Dermis microvascular lymphatic vessel endothelial cell (primary cell): ENCODE measurements at regions not wholly inside any gene's neighbourhood (a gene's known extent, or its start where the extent isn't known, plus 50 kb on each side); places are given as distances from the start of the nearest gene placed in this dataset.

ENCODE experiments used
- DNase-seq, 2 donors: peaks; one replicate each; pipeline versions ENCODE4 v3.0.0 to v3.0.0-alpha.2; 2010; ENCODE audit warnings: low read depth in 2 of 2

DNA sequence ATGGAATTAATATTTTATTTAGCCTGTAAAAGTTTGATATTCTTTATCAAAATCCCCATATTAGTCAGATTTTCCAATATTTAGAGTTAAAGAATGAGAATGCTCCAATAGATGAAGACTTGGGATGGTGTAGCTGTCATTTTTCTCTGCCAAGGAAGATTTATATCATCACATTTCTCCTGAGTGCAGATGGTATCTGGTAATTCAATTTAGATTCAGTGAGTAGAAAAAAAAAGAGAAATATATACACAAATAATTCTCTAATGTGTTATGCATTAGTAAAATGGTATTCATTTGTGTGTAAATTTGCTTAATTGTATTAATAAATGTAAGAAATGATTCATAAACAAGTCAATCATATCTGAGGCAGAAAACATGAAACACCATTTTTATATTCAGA is 1508.7 kb upstream of the PCDH20 start:
- DNase-seq: no peak

DNA sequence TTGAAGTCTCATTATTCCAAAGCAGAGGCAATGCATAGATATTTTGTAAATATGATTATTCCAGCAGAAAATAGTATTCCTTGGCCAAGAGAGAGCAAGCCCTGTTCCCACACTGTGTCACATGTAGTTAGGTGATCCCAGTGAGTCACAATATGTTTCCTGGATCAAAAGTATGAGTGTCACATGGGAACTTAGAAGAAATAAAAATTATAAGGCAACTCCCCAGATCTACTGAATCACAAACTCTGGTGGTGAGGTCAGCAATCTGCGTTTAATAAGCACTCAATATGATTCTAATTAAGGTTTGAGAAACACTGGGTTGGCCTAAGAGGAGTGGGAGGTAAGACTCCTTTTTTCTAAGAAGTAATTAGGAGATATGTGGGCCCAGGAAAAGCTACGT is 1504.5 kb upstream of the PCDH20 start:
- no peak for DNase-seq

GRCh38 chr13:62919491-62919890 is 1503.8 kb upstream of the PCDH20 start:
- no peak for DNase-seq

- DNase-seq: no peak
Observed at GRCh38 chr13:62910541-62911060, 1495.0 kb upstream of the PCDH20 start.

GRCh38 chr13:62908321-62908720 is 1492.7 kb upstream of the PCDH20 start:
- DNase-seq: no peak

GRCh38 chr13:62906896-62907295 is 1491.2 kb upstream of the PCDH20 start:
- DNase-seq: no peak

- DNase-seq: no peak
Observed at GRCh38 chr13:62906469-62906868, 1490.8 kb upstream of the PCDH20 start.

DNA sequence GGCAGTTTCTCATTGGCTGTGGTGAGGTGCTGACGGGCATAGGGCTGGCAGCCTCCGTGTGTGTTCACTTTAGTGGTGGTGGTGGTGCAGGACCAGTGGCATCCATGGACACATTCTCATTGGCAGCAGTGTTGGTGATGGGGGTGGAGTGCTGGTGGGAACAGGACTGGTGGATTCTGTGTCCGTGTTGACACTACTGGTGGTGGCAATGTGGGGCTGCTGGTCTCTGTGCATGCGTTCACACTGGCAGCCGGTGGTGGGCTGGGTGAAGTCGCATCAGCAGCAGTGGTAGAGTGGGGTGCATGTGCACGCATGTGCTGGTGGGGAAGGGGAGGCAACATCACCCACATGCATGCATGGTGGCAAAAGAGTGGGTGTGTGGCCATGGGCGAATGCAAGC is 1471.4 kb upstream of the PCDH20 start:
- DNase-seq: no peak

GRCh38 chr13:62879071-62879470 is 1463.4 kb upstream of the PCDH20 start:
- no peak for DNase-seq

DNA sequence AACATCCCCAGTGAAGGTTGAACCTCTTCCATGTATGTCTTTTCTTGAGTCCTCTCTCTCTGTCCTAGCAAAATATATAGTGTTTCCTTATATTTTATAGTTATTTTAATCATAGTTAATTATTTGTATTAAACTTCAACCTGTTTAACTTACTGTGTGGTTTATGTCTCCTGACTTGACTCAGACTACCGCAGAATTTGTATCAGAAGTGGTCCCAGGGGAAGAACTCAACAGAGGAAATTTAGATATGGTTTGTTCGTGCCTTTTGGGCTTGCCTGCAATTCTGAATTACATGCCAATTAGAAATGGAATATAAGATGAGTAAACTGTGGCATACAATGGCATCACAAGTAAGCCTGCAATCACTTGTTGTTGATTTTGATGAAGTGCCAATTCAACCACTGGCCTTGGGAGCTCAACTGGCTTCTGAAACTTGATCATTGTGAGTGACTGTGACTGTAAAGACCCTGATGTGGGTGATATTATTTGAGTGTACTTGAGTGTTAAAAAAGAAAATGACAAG is 1459.5 kb upstream of the PCDH20 start:
- no peak for DNase-seq

DNA sequence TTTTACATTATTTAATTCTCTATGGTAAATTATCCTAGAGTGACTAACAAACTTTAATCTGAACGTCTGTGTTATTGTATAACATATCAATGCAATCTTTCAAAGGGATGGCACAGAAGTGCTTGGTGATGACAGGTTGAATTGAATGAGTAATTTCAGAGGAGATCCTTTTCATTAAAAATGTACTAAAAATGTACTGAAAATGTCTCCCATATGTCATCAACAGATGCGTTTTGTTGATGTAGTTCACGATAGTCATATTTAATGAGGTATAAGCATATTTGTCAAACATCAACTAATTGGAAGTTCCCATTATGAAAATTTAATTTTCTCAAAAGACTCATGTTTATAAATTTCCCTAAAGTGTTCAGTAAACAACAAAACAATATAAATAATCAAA is 1434.7 kb upstream of the PCDH20 start:
- no peak for DNase-seq

DNA sequence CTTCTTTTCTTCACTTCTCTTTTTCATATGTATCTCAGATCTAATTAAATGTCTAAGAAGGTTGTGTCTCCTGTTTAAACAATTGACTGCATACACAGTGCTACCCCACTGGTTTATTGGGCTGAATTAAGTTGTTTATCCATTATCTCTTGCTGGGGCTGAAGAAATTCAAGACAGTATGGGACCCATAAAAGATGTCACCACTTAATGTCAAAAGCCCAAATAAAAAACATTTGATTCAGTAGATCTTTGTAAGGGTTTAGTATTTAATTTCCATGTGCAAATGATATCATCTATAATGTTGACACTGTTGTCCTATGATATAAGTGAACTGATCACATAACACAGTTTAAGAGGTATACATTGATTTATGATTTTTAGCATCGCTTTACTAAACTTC is 1431.9 kb upstream of the PCDH20 start:
- DNase-seq: no peak

DNA sequence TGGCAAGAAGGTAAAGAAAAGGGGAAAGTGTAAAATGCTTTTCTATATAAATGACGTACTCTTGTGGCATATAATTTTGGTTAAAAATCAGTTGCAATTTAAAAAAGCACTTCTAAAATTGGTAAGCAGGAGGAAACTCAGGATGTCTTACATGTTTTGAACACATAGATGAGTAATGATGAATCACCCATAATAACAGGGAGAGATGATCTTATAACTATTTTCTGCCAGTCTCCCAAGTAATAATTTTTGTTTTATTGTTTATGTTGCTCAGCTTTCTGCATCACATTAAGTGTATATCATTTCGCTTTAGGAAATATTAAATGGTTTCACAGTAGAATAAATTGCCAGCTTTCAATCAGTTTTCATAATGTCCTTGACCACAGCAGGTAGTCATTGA is 1430.7 kb upstream of the PCDH20 start:
- no peak for DNase-seq

GRCh38 chr13:62839338-62839737 is 1423.7 kb upstream of the PCDH20 start:
- no peak for DNase-seq

DNA sequence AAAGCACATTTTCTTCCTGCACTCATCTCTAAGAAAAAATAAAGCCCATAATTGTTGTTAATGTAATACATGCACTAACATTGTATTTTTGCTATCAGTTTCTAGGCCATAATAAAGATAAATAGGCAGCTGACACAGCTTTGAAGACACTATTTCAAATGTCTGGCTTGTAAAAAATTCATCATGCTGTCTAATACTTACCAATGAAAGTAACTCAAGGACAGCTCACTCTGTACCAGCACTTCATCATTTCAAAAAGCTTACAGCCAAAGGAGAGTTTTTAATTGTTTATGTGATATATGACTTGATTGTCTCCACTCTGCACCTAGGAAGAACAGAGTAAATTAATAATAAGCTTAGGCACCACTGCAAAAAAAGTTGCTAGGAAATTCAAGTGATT is 1423.3 kb upstream of the PCDH20 start:
- DNase-seq: no peak

DNA sequence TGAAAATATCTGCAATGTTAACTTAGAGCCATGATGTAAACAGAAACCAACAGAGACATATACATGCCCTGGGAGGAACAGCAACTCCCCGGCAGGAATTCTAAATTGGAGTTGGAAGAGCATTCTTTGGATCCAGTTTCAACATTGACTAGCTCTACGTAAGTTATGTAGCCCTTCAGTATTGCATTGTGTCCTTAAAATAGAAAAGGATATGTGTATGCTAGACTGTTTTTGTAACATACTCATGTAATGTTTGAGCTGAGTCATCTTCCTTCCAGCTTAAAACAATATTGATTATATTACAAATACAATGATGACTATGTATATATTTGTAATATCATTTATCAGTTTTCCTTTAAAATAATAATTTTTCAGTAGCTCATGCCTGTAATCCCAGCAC is 1422.2 kb upstream of the PCDH20 start:
- no peak for DNase-seq

GRCh38 chr13:62829486-62829885 is 1413.8 kb upstream of the PCDH20 start:
- DNase-seq: no peak

DNA sequence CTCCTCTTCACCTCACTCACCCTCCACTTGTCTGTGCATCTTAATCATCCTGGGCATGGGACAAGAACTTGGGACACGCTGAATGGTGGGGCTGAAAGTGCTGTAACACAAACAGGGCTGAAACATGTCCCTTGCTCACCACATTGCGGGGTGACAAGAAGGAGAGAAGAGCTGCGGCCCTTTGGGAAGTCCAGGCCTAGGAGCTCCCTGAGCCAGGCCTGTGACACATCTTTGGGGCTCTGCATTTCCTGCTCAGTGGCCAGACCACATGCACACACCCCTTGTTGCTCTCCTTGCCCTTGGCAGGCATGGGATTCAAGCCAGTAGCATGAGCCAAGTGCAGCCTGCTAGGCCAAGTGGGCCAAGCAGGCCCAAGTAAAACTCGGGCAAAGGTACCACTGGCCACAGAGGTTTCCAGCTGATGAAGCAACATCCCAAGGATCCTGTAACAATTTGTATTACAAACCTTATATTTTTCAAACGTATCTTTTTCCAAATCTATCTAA is 1384.3 kb upstream of the PCDH20 start:
- DNase-seq: no peak

GRCh38 chr13:62799038-62799535 is 1383.4 kb upstream of the PCDH20 start:
- DNase-seq: no peak

DNA sequence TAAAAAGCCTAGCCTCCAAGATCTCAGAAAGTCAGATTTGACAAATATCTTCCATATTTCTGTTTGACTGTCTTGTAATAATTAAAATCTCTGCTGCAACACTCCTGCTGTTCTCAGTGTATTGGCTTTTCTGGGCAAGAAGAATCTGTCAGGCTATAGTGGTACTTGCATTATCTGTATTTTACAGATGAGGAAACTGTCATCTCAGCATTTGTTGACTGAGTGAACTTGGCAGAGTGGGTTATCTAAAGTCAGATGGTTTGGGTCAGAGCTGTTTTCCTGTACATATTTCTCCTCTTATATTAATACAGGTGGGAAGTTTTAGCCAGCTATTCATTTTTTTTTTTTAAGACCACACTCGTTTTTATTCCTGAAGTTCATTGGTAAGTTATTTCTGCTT is 1378.2 kb upstream of the PCDH20 start:
- no peak for DNase-seq

DNA sequence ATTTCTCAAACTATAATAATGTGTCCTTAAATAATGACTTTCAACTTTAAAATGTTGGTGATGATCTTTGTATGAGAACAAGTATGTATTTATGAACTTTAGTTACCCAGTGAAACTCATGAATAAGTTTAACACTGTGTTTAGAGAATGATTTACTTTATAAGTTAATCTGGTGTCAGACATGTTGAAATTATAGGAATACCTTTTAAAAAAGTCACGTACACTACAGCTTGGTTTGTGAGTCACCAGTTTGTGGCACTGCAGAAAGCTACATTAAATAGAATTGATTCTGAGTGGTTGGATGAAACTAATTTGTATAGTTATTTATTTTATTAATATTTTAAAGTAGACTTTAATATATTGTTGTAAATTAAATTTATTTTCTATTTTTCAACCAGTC is 1366.2 kb upstream of the PCDH20 start:
- no peak for DNase-seq

- DNase-seq: no peak
Observed at GRCh38 chr13:62779161-62779560, 1363.5 kb upstream of the PCDH20 start.

GRCh38 chr13:62767473-62767872 is 1351.8 kb upstream of the PCDH20 start:
- DNase-seq: no peak

DNA sequence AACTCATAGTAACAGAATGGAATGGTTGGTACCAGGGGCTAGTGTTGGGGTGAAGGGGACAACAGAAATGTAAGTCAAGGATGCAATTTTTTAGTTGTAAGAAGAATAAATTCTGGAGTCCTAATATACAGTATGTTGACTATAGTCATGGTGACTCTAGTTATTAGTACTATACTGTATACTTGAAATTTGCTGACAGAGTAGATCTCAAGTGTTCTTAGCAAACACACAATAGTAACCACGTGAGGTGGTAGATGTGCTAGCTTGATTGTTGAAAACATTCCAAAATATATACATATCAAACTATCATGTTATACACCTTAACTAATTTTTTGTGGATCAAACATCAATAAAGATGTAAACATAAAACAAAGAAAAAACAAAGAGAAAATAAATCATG is 1345.1 kb upstream of the PCDH20 start:
- DNase-seq: no peak
